Nephron (organoid): ENCODE measurements at regions not wholly inside any gene's neighbourhood (a gene's known extent, or its start where the extent isn't known, plus 50 kb on each side); places are given as distances from the start of the nearest gene placed in this dataset.
"Not testable (repeated sequence)": the region's sequence is repeated elsewhere in the genome, so short reads cannot be mapped to it uniquely, and the experiment has no call there.

Source experiments
- H3K27ac Mint-ChIP-seq, 3 experiments: 2 replicates each; pipeline ENCODE4 v1.8.0; 2020; ENCODE audit warnings: mixed read lengths in 3 of 3, mild to moderate bottlenecking in 2 of 3, moderate library complexity in 1 of 3
- H3K27me3 Mint-ChIP-seq: 2 replicates; pipeline ENCODE4 v1.8.0; 2021; ENCODE audit warnings: low read depth, mild to moderate bottlenecking, moderate library complexity, mixed read lengths
- H3K36me3 Mint-ChIP-seq: 2 replicates; pipeline ENCODE4 v1.8.0; 2020; ENCODE audit warnings: low read depth, mixed read lengths
- H3K4me1 Mint-ChIP-seq: 2 replicates; pipeline ENCODE4 v1.8.0; 2020; ENCODE audit warnings: mixed read lengths
- H3K4me3 Mint-ChIP-seq, 3 experiments: 2 replicates each; pipeline ENCODE4 v1.8.0; 2020; ENCODE audit warnings: mild to moderate bottlenecking in 3 of 3, mixed read lengths in 3 of 3, moderate library complexity in 2 of 3
- H3K9me3 Mint-ChIP-seq: 2 replicates; pipeline ENCODE4 v1.8.0; 2020; ENCODE audit warnings: mixed read lengths
- TF ChIP-seq, protein P1 (sequence below), 3 experiments: fragments of 200-600 bp; sonication (generic); IDR thresholded peaks; one replicate each; pipeline ENCODE4 v1.5.0; 2021; ENCODE audit warnings: antibody characterized with exemption in 3 of 3; ENCODE audit not compliant: unreplicated experiment in 3 of 3

- no peaks in the 10 kb centered on the region for H3K36me3 Mint-ChIP-seq
- peaks cover 7% of the 10 kb centered on the region for H3K4me1 Mint-ChIP-seq
- H3K4me3 Mint-ChIP-seq = no peak overlapping the region
- TF ChIP-seq, protein P1, sequence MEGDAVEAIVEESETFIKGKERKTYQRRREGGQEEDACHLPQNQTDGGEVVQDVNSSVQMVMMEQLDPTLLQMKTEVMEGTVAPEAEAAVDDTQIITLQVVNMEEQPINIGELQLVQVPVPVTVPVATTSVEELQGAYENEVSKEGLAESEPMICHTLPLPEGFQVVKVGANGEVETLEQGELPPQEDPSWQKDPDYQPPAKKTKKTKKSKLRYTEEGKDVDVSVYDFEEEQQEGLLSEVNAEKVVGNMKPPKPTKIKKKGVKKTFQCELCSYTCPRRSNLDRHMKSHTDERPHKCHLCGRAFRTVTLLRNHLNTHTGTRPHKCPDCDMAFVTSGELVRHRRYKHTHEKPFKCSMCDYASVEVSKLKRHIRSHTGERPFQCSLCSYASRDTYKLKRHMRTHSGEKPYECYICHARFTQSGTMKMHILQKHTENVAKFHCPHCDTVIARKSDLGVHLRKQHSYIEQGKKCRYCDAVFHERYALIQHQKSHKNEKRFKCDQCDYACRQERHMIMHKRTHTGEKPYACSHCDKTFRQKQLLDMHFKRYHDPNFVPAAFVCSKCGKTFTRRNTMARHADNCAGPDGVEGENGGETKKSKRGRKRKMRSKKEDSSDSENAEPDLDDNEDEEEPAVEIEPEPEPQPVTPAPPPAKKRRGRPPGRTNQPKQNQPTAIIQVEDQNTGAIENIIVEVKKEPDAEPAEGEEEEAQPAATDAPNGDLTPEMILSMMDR (IDR thresholded peaks at IDR 0.05; ENCODE audit: unreplicated experiment in 3 of 3) = no peak
- H3K27me3 Mint-ChIP-seq = no peaks in the 10 kb centered on the region
- H3K27ac Mint-ChIP-seq = no peak overlapping the region
- peaks cover 12% of the 10 kb centered on the region for H3K9me3 Mint-ChIP-seq
Observed at GRCh38 chr9:26789959-26790358, 102.6 kb downstream of the CAAP1 start.

GRCh38 chr9:26786564-26786963 is 106.0 kb downstream of the CAAP1 start:
- Mint-ChIP-seq H3K9me3 (no peaks in the 10 kb centered on the region), H3K4me3 (peak overlapping the region in 1 of 3 experiments; percentile 15), H3K27me3 (no peaks in the 10 kb centered on the region), H3K4me1 (peaks cover 7% of the 10 kb centered on the region), H3K36me3 (no peaks in the 10 kb centered on the region), H3K27ac (peak overlapping the region in 2 of 3 experiments; percentile 24 to 42)
- TF ChIP-seq, protein P1 (IDR thresholded peaks at IDR 0.05; ENCODE audit: unreplicated experiment in 3 of 3) = no peak

- no peaks in the 10 kb centered on the region for H3K27me3 Mint-ChIP-seq
- TF ChIP-seq, protein P1 (IDR thresholded peaks at IDR 0.05; ENCODE audit: unreplicated experiment in 3 of 3) = no peak
Observed at GRCh38 chr9:26782899-26783298, 109.7 kb downstream of the CAAP1 start.

GRCh38 chr9:26781906-26782305 is 110.7 kb downstream of the CAAP1 start:
- TF ChIP-seq, protein P1 (IDR thresholded peaks at IDR 0.05; ENCODE audit: unreplicated experiment in 3 of 3) = no peak
- Mint-ChIP-seq H3K27me3 (no peaks in the 10 kb centered on the region), H3K4me3 (no peak overlapping the region), H3K36me3 (no peaks in the 10 kb centered on the region), H3K27ac (no peak overlapping the region), H3K9me3 (no peaks in the 10 kb centered on the region), H3K4me1 (peaks cover 3% of the 10 kb centered on the region)

More at GRCh38 chr9:26782899-26783298, 109.7 kb downstream of the CAAP1 start:
- no peak overlapping the region for H3K4me3 Mint-ChIP-seq
- H3K4me1 Mint-ChIP-seq = peaks cover 7% of the 10 kb centered on the region
- H3K9me3 Mint-ChIP-seq = no peaks in the 10 kb centered on the region
- H3K27ac Mint-ChIP-seq = no peak overlapping the region
- no peaks in the 10 kb centered on the region for H3K36me3 Mint-ChIP-seq

DNA sequence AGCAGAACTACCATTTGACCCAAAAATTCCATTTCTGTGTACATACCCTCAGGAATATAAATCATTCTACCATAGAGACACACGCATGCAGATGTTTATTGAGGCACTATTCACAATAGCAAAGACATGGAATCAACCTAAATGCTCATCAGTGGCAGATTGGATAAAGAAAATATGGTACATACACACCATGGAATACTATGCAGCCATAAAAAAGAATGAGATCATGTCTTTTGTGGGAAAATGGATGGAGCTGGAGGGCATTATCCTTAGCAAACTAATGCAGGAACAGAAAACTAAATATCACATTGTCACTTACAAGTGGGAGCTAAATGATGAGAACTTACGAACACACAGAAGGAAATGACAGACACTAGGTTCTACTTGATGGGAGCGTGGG is 112.3 kb downstream of the CAAP1 start:
- H3K27ac Mint-ChIP-seq, H3K27me3 Mint-ChIP-seq, H3K4me1 Mint-ChIP-seq, H3K9me3 Mint-ChIP-seq, H3K4me3 Mint-ChIP-seq, H3K36me3 Mint-ChIP-seq: not testable (repeated sequence)

GRCh38 chr9:26779062-26779461 is 113.5 kb downstream of the CAAP1 start:
- no peaks in the 10 kb centered on the region for H3K9me3 Mint-ChIP-seq
- no peaks in the 10 kb centered on the region for H3K36me3 Mint-ChIP-seq
- H3K27ac Mint-ChIP-seq = no peak overlapping the region
- H3K4me3 Mint-ChIP-seq = no peak overlapping the region
- H3K27me3 Mint-ChIP-seq = peaks cover 3% of the 10 kb centered on the region
- TF ChIP-seq, protein P1 (IDR thresholded peaks at IDR 0.05; ENCODE audit: unreplicated experiment in 3 of 3) = no peak
- H3K4me1 Mint-ChIP-seq = no peaks in the 10 kb centered on the region
